ENCODE measurements at regions not wholly inside any gene's neighbourhood (a gene's known extent, or its start where the extent isn't known, plus 50 kb on each side); places are given as distances from the start of the nearest gene placed in this dataset.
"Not testable (repeated sequence)": the region's sequence is repeated elsewhere in the genome, so short reads cannot be mapped to it uniquely, and the experiment has no call there.

GRCh38 chr10:35792291-35792690 lies 150.2 kb upstream of the FZD8 start:
- Histone ChIP-seq H3K9me3 (ENCODE audit: control insufficient read depth in 1 of 2, low read length in 2 of 2) (no peaks in the 10 kb centered on the region), H3K36me3 (ENCODE audit: control insufficient read depth in 1 of 2, insufficient read depth in 2 of 2, low read length in 2 of 2) (no peaks in the 10 kb centered on the region), H3K27ac (ENCODE audit: low read length) (no peak overlapping the region), H3K27me3 (ENCODE audit: low read depth, low read length) (no peaks in the 10 kb centered on the region), H3K4me1 (ENCODE audit: control insufficient read depth in 1 of 2, insufficient read depth in 2 of 2, low read length in 2 of 2) (no peaks in the 10 kb centered on the region), H3K4me3 (ENCODE audit: low read depth in 1 of 2, low read length in 2 of 2) (no peak overlapping the region)

GRCh38 chr10:35789996-35790395 lies 147.9 kb upstream of the FZD8 start:
- no peak overlapping the region for H3K27ac ChIP-seq (ENCODE audit: low read length)
- no peaks in the 10 kb centered on the region for H3K9me3 ChIP-seq (ENCODE audit: control insufficient read depth in 1 of 2, low read length in 2 of 2)
- no peaks in the 10 kb centered on the region for H3K27me3 ChIP-seq (ENCODE audit: low read depth, low read length)
- no peaks in the 10 kb centered on the region for H3K36me3 ChIP-seq (ENCODE audit: control insufficient read depth in 1 of 2, insufficient read depth in 2 of 2, low read length in 2 of 2)
- H3K4me1 ChIP-seq (ENCODE audit: control insufficient read depth in 1 of 2, insufficient read depth in 2 of 2, low read length in 2 of 2): no peaks in the 10 kb centered on the region
- no peak overlapping the region for H3K4me3 ChIP-seq (ENCODE audit: low read depth in 1 of 2, low read length in 2 of 2)

GRCh38 chr10:35784751-35785150 lies 142.7 kb upstream of the FZD8 start:
- no peaks in the 10 kb centered on the region for H3K36me3 ChIP-seq (ENCODE audit: control insufficient read depth in 1 of 2, insufficient read depth in 2 of 2, low read length in 2 of 2)
- no peaks in the 10 kb centered on the region for H3K27me3 ChIP-seq (ENCODE audit: low read depth, low read length)
- H3K4me1 ChIP-seq (ENCODE audit: control insufficient read depth in 1 of 2, insufficient read depth in 2 of 2, low read length in 2 of 2): no peaks in the 10 kb centered on the region
- no peak overlapping the region for H3K27ac ChIP-seq (ENCODE audit: low read length)
- H3K9me3 ChIP-seq (ENCODE audit: control insufficient read depth in 1 of 2, low read length in 2 of 2): no peaks in the 10 kb centered on the region
- no peak overlapping the region for H3K4me3 ChIP-seq (ENCODE audit: low read depth in 1 of 2, low read length in 2 of 2)

GRCh38 chr10:35783305-35783838 lies 141.3 kb upstream of the FZD8 start:
- H3K4me1 ChIP-seq (ENCODE audit: control insufficient read depth in 1 of 2, insufficient read depth in 2 of 2, low read length in 2 of 2): no peaks in the 10 kb centered on the region
- no peaks in the 10 kb centered on the region for H3K36me3 ChIP-seq (ENCODE audit: control insufficient read depth in 1 of 2, insufficient read depth in 2 of 2, low read length in 2 of 2)
- no peaks in the 10 kb centered on the region for H3K27me3 ChIP-seq (ENCODE audit: low read depth, low read length)
- no peak overlapping the region for H3K27ac ChIP-seq (ENCODE audit: low read length)
- no peaks in the 10 kb centered on the region for H3K9me3 ChIP-seq (ENCODE audit: control insufficient read depth in 1 of 2, low read length in 2 of 2)
- H3K4me3 ChIP-seq (ENCODE audit: low read depth in 1 of 2, low read length in 2 of 2): no peak overlapping the region

- H3K27ac ChIP-seq (ENCODE audit: low read length): no peak overlapping the region
- no peaks in the 10 kb centered on the region for H3K27me3 ChIP-seq (ENCODE audit: low read depth, low read length)
- H3K9me3 ChIP-seq (ENCODE audit: control insufficient read depth in 1 of 2, low read length in 2 of 2): no peaks in the 10 kb centered on the region
- H3K4me1 ChIP-seq (ENCODE audit: control insufficient read depth in 1 of 2, insufficient read depth in 2 of 2, low read length in 2 of 2): no peaks in the 10 kb centered on the region
- no peaks in the 10 kb centered on the region for H3K36me3 ChIP-seq (ENCODE audit: control insufficient read depth in 1 of 2, insufficient read depth in 2 of 2, low read length in 2 of 2)
- no peak overlapping the region for H3K4me3 ChIP-seq (ENCODE audit: low read depth in 1 of 2, low read length in 2 of 2)
These were observed 139.5 kb upstream of the FZD8 start for GRCh38 chr10:35781643-35782035.

GRCh38 chr10:35780970-35781642 lies 139.0 kb upstream of the FZD8 start:
- Histone ChIP-seq H3K9me3 (ENCODE audit: control insufficient read depth in 1 of 2, low read length in 2 of 2) (no peaks in the 10 kb centered on the region), H3K27ac (ENCODE audit: low read length) (no peak overlapping the region), H3K4me1 (ENCODE audit: control insufficient read depth in 1 of 2, insufficient read depth in 2 of 2, low read length in 2 of 2) (no peaks in the 10 kb centered on the region), H3K4me3 (ENCODE audit: low read depth in 1 of 2, low read length in 2 of 2) (no peak overlapping the region), H3K27me3 (ENCODE audit: low read depth, low read length) (no peaks in the 10 kb centered on the region), H3K36me3 (ENCODE audit: control insufficient read depth in 1 of 2, insufficient read depth in 2 of 2, low read length in 2 of 2) (no peaks in the 10 kb centered on the region)

GRCh38 chr10:35778306-35778705 lies 136.2 kb upstream of the FZD8 start:
- peaks cover 0 to 3% of the 10 kb centered on the region in 2 donors for H3K9me3 ChIP-seq (ENCODE audit: control insufficient read depth in 1 of 2, low read length in 2 of 2)
- H3K36me3 ChIP-seq (ENCODE audit: control insufficient read depth in 1 of 2, insufficient read depth in 2 of 2, low read length in 2 of 2): no peaks in the 10 kb centered on the region
- H3K4me3 ChIP-seq (ENCODE audit: low read depth in 1 of 2, low read length in 2 of 2): no peak overlapping the region
- no peak overlapping the region for H3K27ac ChIP-seq (ENCODE audit: low read length)
- H3K4me1 ChIP-seq (ENCODE audit: control insufficient read depth in 1 of 2, insufficient read depth in 2 of 2, low read length in 2 of 2): no peaks in the 10 kb centered on the region
- H3K27me3 ChIP-seq (ENCODE audit: low read depth, low read length): no peaks in the 10 kb centered on the region

- not testable (repeated sequence) for H3K4me3 ChIP-seq (ENCODE audit: low read depth in 1 of 2, low read length in 2 of 2)
These were observed 134.5 kb upstream of the FZD8 start for GRCh38 chr10:35776557-35776956.

GRCh38 chr10:35774109-35774508 lies 132.0 kb upstream of the FZD8 start:
- Histone ChIP-seq H3K27ac (ENCODE audit: low read length) (no peak overlapping the region), H3K9me3 (ENCODE audit: control insufficient read depth in 1 of 2, low read length in 2 of 2) (peaks cover 0 to 3% of the 10 kb centered on the region in 2 donors), H3K36me3 (ENCODE audit: control insufficient read depth in 1 of 2, insufficient read depth in 2 of 2, low read length in 2 of 2) (no peaks in the 10 kb centered on the region), H3K27me3 (ENCODE audit: low read depth, low read length) (no peaks in the 10 kb centered on the region), H3K4me3 (ENCODE audit: low read depth in 1 of 2, low read length in 2 of 2) (no peak overlapping the region), H3K4me1 (ENCODE audit: control insufficient read depth in 1 of 2, insufficient read depth in 2 of 2, low read length in 2 of 2) (no peaks in the 10 kb centered on the region)

More at GRCh38 chr10:35776557-35776956, 134.5 kb upstream of the FZD8 start:
- H3K27ac ChIP-seq (ENCODE audit: low read length); H3K36me3 ChIP-seq (ENCODE audit: control insufficient read depth in 1 of 2, insufficient read depth in 2 of 2, low read length in 2 of 2); H3K9me3 ChIP-seq (ENCODE audit: control insufficient read depth in 1 of 2, low read length in 2 of 2); H3K27me3 ChIP-seq (ENCODE audit: low read depth, low read length); H3K4me1 ChIP-seq (ENCODE audit: control insufficient read depth in 1 of 2, insufficient read depth in 2 of 2, low read length in 2 of 2): not testable (repeated sequence)

- Histone ChIP-seq H3K27ac (ENCODE audit: low read length) (no peak overlapping the region), H3K4me1 (ENCODE audit: control insufficient read depth in 1 of 2, insufficient read depth in 2 of 2, low read length in 2 of 2) (no peaks in the 10 kb centered on the region), H3K9me3 (ENCODE audit: control insufficient read depth in 1 of 2, low read length in 2 of 2) (peaks cover 0 to 3% of the 10 kb centered on the region in 2 donors), H3K36me3 (ENCODE audit: control insufficient read depth in 1 of 2, insufficient read depth in 2 of 2, low read length in 2 of 2) (no peaks in the 10 kb centered on the region), H3K4me3 (ENCODE audit: low read depth in 1 of 2, low read length in 2 of 2) (no peak overlapping the region), H3K27me3 (ENCODE audit: low read depth, low read length) (no peaks in the 10 kb centered on the region)
These were observed 128.8 kb upstream of the FZD8 start for GRCh38 chr10:35770817-35771355.

GRCh38 chr10:35769795-35770194 lies 127.7 kb upstream of the FZD8 start:
- H3K4me3 ChIP-seq (ENCODE audit: low read depth in 1 of 2, low read length in 2 of 2): no peak overlapping the region
- H3K9me3 ChIP-seq (ENCODE audit: control insufficient read depth in 1 of 2, low read length in 2 of 2): peaks cover 0 to 3% of the 10 kb centered on the region in 2 donors
- H3K36me3 ChIP-seq (ENCODE audit: control insufficient read depth in 1 of 2, insufficient read depth in 2 of 2, low read length in 2 of 2): no peaks in the 10 kb centered on the region
- H3K27me3 ChIP-seq (ENCODE audit: low read depth, low read length): no peaks in the 10 kb centered on the region
- no peaks in the 10 kb centered on the region for H3K4me1 ChIP-seq (ENCODE audit: control insufficient read depth in 1 of 2, insufficient read depth in 2 of 2, low read length in 2 of 2)
- no peak overlapping the region for H3K27ac ChIP-seq (ENCODE audit: low read length)

- Histone ChIP-seq H3K27me3 (ENCODE audit: low read depth, low read length) (no peaks in the 10 kb centered on the region), H3K36me3 (ENCODE audit: control insufficient read depth in 1 of 2, insufficient read depth in 2 of 2, low read length in 2 of 2) (no peaks in the 10 kb centered on the region), H3K4me1 (ENCODE audit: control insufficient read depth in 1 of 2, insufficient read depth in 2 of 2, low read length in 2 of 2) (no peaks in the 10 kb centered on the region), H3K4me3 (ENCODE audit: low read depth in 1 of 2, low read length in 2 of 2) (no peak overlapping the region), H3K9me3 (ENCODE audit: control insufficient read depth in 1 of 2, low read length in 2 of 2) (peaks cover 0 to 3% of the 10 kb centered on the region in 2 donors), H3K27ac (ENCODE audit: low read length) (no peak overlapping the region)
These were observed 126.6 kb upstream of the FZD8 start for GRCh38 chr10:35768731-35769130.

Data from muscle layer of duodenum (tissue), 2 donors.